ENCODE measurements at regions not wholly inside any gene's neighbourhood (a gene's known extent, or its start where the extent isn't known, plus 50 kb on each side); places are given as distances from the start of the nearest gene placed in this dataset.

- no peak for TF ChIP-seq POLR2A (IDR thresholded peaks at IDR 0.05; ENCODE audit: extremely low read depth, insufficient read length)
- TF ChIP-seq, protein P1, sequence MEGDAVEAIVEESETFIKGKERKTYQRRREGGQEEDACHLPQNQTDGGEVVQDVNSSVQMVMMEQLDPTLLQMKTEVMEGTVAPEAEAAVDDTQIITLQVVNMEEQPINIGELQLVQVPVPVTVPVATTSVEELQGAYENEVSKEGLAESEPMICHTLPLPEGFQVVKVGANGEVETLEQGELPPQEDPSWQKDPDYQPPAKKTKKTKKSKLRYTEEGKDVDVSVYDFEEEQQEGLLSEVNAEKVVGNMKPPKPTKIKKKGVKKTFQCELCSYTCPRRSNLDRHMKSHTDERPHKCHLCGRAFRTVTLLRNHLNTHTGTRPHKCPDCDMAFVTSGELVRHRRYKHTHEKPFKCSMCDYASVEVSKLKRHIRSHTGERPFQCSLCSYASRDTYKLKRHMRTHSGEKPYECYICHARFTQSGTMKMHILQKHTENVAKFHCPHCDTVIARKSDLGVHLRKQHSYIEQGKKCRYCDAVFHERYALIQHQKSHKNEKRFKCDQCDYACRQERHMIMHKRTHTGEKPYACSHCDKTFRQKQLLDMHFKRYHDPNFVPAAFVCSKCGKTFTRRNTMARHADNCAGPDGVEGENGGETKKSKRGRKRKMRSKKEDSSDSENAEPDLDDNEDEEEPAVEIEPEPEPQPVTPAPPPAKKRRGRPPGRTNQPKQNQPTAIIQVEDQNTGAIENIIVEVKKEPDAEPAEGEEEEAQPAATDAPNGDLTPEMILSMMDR (IDR thresholded peaks at IDR 0.05; ENCODE audit: low read depth, low read length) = no peak
- TF ChIP-seq MYC (IDR thresholded peaks at IDR 0.05; ENCODE audit: low read depth, low read length) = no peak
Measured at GRCh38 chr6:131400779-131401496, 172.1 kb upstream of the ARG1 start.

Measured in NB4 (cell line).